GM10248 (cell line): ENCODE measurements at regions not wholly inside any gene's neighbourhood (a gene's known extent, or its start where the extent isn't known, plus 50 kb on each side); places are given as distances from the start of the nearest gene placed in this dataset.

ENCODE experiments used
- CTCF ChIA-PET: fragments of 300-600 bp; sonication (Branson Sonifier 250); formaldehyde crosslinking; extraction: SDS; loops from one replicate; lab custom pipeline; 2021; ENCODE audit warnings: antibody characterized with exemption; lab: Yijun Ruan, JAX
- POLR2A ChIA-PET: fragments of 350-650 bp; sonication (Branson Sonifier 250); formaldehyde crosslinking; extraction: SDS; loops from one replicate; lab custom pipeline; 2020; ENCODE audit warnings: antibody characterized with exemption; lab: Yijun Ruan, JAX
- DNase-seq: peaks from one replicate; pipeline ENCODE4 v3.0.0; 2012; ENCODE audit errors: extremely low spot score
- TF ChIP-seq, protein P1 (sequence below): IDR thresholded peaks from 2 replicates; pipeline ENCODE4 v1.5.1; 2012; ENCODE audit warnings: mild to moderate bottlenecking, low read depth; ENCODE audit errors: extremely low read depth, missing control alignments, control extremely low read depth

DNA sequence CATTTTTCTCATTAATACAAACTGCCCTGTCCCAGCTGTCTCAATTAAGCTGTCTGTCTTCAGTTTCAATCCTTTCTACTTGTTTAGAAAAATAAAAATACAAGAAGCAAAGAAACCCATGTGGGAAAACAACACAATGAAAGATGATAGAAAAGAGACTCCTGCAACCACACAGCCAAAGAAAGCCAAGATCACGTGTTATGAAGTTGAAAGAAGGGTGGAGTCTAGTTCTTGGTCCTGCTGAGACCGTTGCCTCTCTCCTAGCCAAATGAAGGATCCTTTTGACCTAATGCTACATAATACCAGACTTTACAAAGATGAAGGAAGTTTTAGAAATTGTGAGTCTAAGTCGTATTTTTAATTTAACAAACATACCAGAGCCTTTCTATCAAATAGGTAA, 218.8 kb upstream of the RRP15 start:
- ChIA-PET POLR2A (no interaction called here), CTCF (no interaction called here)
- no peak for DNase-seq
- TF ChIP-seq, protein P1, sequence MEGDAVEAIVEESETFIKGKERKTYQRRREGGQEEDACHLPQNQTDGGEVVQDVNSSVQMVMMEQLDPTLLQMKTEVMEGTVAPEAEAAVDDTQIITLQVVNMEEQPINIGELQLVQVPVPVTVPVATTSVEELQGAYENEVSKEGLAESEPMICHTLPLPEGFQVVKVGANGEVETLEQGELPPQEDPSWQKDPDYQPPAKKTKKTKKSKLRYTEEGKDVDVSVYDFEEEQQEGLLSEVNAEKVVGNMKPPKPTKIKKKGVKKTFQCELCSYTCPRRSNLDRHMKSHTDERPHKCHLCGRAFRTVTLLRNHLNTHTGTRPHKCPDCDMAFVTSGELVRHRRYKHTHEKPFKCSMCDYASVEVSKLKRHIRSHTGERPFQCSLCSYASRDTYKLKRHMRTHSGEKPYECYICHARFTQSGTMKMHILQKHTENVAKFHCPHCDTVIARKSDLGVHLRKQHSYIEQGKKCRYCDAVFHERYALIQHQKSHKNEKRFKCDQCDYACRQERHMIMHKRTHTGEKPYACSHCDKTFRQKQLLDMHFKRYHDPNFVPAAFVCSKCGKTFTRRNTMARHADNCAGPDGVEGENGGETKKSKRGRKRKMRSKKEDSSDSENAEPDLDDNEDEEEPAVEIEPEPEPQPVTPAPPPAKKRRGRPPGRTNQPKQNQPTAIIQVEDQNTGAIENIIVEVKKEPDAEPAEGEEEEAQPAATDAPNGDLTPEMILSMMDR: no peak

GRCh38 chr1:218068241-218068640, 216.9 kb upstream of the RRP15 start:
- TF ChIP-seq, protein P1: no peak
- DNase-seq: no peak
- POLR2A ChIA-PET: no interaction called here
- CTCF ChIA-PET: no interaction called here

DNA sequence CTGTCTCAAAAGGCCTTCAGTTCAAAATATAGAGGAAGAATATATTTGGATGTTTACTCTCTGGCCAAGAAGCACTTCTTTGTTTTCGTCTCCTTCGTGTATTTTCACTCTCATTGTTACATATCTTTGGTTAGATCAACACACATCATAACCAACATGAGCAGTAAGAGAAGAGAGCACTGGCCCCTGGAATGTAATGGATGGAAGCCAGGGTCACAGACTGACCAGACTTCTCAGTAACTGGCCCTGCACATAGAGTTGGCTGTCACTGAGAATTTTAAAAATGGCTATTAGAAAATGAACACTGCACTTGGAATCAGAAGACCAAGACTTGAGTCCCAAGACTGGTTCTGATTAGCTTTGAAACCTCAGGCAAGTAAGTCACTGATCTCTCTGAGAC, 215.9 kb upstream of the RRP15 start:
- TF ChIP-seq, protein P1: no peak
- ChIA-PET POLR2A (no interaction called here), CTCF (no interaction called here)
- DNase-seq: no peak

DNA sequence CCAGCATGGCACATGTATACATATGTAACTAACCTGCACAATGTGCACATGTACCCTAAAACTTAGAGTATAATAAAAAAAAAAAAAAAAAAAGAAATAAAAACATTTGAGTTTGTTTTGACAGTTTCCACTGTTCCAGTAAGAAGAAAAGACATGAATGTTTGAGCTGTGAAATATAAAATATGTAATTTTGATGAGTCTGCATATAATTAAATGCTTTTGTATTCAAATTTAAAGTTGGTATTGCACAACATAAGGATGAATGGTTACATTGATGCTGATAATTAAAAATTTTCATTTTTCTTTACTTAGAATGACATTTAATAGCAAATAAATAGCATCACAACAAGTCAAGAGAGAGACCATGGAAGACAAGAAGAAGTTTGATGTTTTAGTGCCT, 212.0 kb upstream of the RRP15 start:
- TF ChIP-seq, protein P1: no peak
- POLR2A ChIA-PET: no interaction called here
- DNase-seq: no peak
- CTCF ChIA-PET: no interaction called here

DNA sequence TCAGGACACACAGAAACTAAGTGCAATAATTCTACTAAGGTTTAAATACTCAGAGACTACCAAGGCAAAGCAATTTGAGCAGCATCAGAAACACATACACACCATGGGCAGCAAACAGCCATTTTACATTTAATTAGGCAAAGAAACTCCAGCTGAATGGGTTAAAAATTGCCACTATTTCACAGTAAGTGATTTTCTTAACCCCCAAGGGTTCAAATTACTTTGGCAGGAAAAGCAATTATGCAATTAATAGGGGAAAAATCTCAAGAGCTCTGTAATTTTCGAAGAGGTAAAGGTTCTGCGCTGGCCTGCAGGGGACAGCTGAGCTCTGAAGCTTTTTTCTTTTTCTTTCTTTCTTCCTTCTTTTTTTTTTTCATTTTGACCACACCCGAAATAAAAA, 206.2 kb upstream of the RRP15 start:
- ChIA-PET CTCF (interaction anchor here (1.2 to 1.7 kb wide), 2 partner anchors 15 to 27 kb away, joined by 3 read pairs; no protein-coding TSS in a partner anchor), POLR2A (no interaction called here)
- TF ChIP-seq, protein P1: no peak
- no peak for DNase-seq

DNA sequence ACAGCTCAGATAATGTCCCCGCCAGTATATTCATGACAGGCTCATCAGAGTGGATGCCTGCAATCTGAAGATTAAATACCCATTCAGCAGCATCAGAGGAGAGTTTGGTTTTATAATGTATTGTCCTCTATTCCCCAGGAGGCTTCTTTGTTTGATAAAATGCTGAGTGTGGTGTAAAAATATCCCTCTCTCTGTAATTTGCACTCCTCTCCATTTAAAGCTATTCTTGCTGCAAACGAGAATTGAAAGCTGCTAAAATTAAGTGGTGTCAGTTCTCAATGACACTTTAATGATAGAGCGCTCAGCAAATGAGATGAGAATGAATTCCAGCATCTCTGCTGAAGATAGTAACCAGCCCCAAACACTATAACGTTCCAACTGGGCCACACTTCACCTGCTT, 205.7 kb upstream of the RRP15 start:
- DNase-seq: no peak
- ChIA-PET CTCF (interaction anchor here (1.2 to 1.7 kb wide), 2 partner anchors 14 to 28 kb away, joined by 3 read pairs; no protein-coding TSS in a partner anchor), POLR2A (no interaction called here)
- TF ChIP-seq, protein P1: no peak
